ENCODE measurements at regions not wholly inside any gene's neighbourhood (a gene's known extent, or its start where the extent isn't known, plus 50 kb on each side); places are given as distances from the start of the nearest gene placed in this dataset.

- TF ChIP-seq CTCF (IDR thresholded peaks at IDR 0.05) (no peak), POLR2A (IDR thresholded peaks at IDR 0.05) (no peak), EP300 (IDR thresholded peaks at IDR 0.05) (no peak)
Measured at GRCh38 chr15:62412686-62413085, 247.6 kb upstream of the C2CD4B start.
